Heart left ventricle (tissue), 16 donors: ENCODE measurements at regions not wholly inside any gene's neighbourhood (a gene's known extent, or its start where the extent isn't known, plus 50 kb on each side); places are given as distances from the start of the nearest gene placed in this dataset.

Experiments used
- ATAC-seq, 4 donors: fragments of 200-7000 bp; cut with Tn5 transposase; one replicate each; pipeline ENCODE4 v1.9.1; 2020 to 2022; ENCODE audit warnings: moderate library complexity in 4 of 4, mild to moderate bottlenecking in 3 of 4, moderate number of reproducible peaks in 1 of 4
- DNase-seq, 5 donors: peaks; one replicate each; pipeline ENCODE4 v3.0.0-alpha.2; 2020
- H3K27ac ChIP-seq, 12 donors: fragments of 200-600 bp; sonication (generic) in 4 of 12; one replicate each; pipeline versions ENCODE4 v1.5.0 to v1.8.0; 2016 to 2022; ENCODE audit warnings: mild to moderate bottlenecking in 2 of 12
- H3K27me3 ChIP-seq, 9 donors: fragments of 200-600 bp; sonication (generic) in 2 of 9; one replicate each; pipeline versions ENCODE4 v1.5.1 to v1.8.0; 2016 to 2022; ENCODE audit warnings: mild to moderate bottlenecking in 3 of 9
- H3K36me3 ChIP-seq, 9 donors: fragments of 200-600 bp; sonication (generic) in 2 of 9; one replicate each; pipeline versions ENCODE4 v1.5.0 to v1.8.0; 2018 to 2022; ENCODE audit warnings: mild to moderate bottlenecking in 2 of 9
- H3K4me1 ChIP-seq, 12 donors: fragments of 200-600 bp; sonication (generic) in 4 of 12; one replicate each; pipeline versions ENCODE4 v1.5.0 to v1.8.0; 2016 to 2022; ENCODE audit warnings: mild to moderate bottlenecking in 3 of 12
- H3K4me3 ChIP-seq, 12 donors: fragments of 200-600 bp; sonication (generic) in 4 of 12; one replicate each; pipeline versions ENCODE4 v1.5.0 to v1.8.0; 2017 to 2022; ENCODE audit warnings: mild to moderate bottlenecking in 9 of 12, moderate library complexity in 4 of 12
- H3K9me3 ChIP-seq, 12 donors: fragments of 200-600 bp; sonication (generic) in 4 of 12; one replicate each; pipeline versions ENCODE4 v1.5.0 to v1.8.0; 2016 to 2022; ENCODE audit warnings: mild to moderate bottlenecking in 1 of 12
- CTCF ChIP-seq, 12 donors: fragments of 200-600 bp; sonication (generic) in 4 of 12; IDR thresholded peaks; one replicate each; pipeline versions ENCODE4 v1.5.0 to v1.8.0; 2018 to 2022; ENCODE audit warnings: antibody characterized with exemption in 12 of 12, mild to moderate bottlenecking in 5 of 12
- POLR2A ChIP-seq, 2 donors: fragments of 450-650 bp; IDR thresholded peaks; one replicate each; pipeline ENCODE4 v1.6.1; 2017; ENCODE audit warnings: antibody characterized with exemption in 2 of 2, mild to moderate bottlenecking in 2 of 2, moderate library complexity in 2 of 2
- WGBS, 4 donors: extraction: QIAGEN DNeasy Blood & Tissue Kit in 2 of 4; methylation state at CpG; one replicate each; pipeline versions ENCODE4 v1.1.5 to v1.1.7; 2013 to 2018; 5-methylcytosine and 5-hydroxymethylcytosine counted together
- intact Hi-C, 10 donors: fragments of 100-400 bp; cut with DNase I; formaldehyde crosslinking; loops; one replicate each; pipeline versions ENCODE4 v1.11.1 to v1.14.2; 2022
- donor health status: ischemic (EF 13 %, LVEDD 7.1; RV severe dilation, severe dysfunction).
- donor health status: healthy with polysubstance abuse.
- donor health status: DM: no; HTN: yes; CAD: no.
- donor health status: DM: no; HTN: no; CAD: no.
- donor health status: ischemic (EF 25% LVEDD 6.9; RV normal size, moderate dysfunction).
- donor health status: ischemic (EF 25% LVEDD 5.7; RV mildly dilated, moderate dysfunction).
- donor health status: healthy.
- donor health status: DM: yes; HTN: yes; CAD: no.
- donor health status: ischemic (EF 35%, LVEDD 5.7; RV mildly dilated, moderate dysfunction).
- donor health status: nonischemic (EF 11% LVEDD 7.7; RV severe dilation, severe dysfunction).
- donor health status: DM: yes; HTN: yes; CAD: no.
- donor health status: PGD.
- donor health status: ischemic (EF 29% LVEDD 5.4; RV normal size, mild dysfunction).
- donor health status: nonischemic (EF 23%, LVEDD 6.1; RV moderate dilation, normal function).

DNA sequence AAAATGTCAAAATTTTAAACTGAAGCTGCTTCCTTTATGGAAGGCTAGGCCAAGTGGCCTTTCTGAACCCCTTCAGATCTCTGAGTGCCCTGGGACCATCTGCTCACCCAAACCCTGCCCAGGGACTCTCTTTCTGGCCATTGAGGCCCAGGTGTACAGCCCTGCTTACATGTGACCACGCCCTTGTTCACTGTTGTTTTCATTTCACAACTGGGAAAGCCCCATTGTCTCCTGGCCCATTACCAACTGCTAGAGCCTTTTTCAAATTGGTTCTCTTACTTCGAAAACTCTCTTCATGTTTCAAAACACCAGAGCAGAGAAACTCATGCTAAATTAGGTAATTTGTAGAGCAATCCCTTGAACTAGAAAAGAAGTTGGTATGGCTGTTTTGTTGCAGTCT, 219.5 kb upstream of the TANK start:
- 61 to 84% (median 70%) methylated on average over 2 of the region's 2 CpGs for WGBS, 4 donors
- no peak for ATAC-seq
- intact Hi-C loops = no loop called here

GRCh38 chr2:160941290-160941846, 218.9 kb upstream of the TANK start:
- TF ChIP-seq CTCF (IDR thresholded peaks at IDR 0.05) (no peak), POLR2A (IDR thresholded peaks at IDR 0.05) (no peak)
- ATAC-seq (no peak), DNase-seq (no peak)
- H3K27me3 ChIP-seq = no peaks in the 10 kb centered on the region
- H3K4me1 ChIP-seq = peaks cover 0 to 12% (median 5%) of the 10 kb centered on the region in 12 donors
- H3K27ac ChIP-seq = no peak overlapping the region
- intact Hi-C loops = no loop called here
- H3K4me3 ChIP-seq = no peak overlapping the region
- no peaks in the 10 kb centered on the region for H3K36me3 ChIP-seq
- 39 to 50% (median 47%) methylated on average over 1 of the region's 1 CpG for WGBS, 4 donors
- H3K9me3 ChIP-seq = no peaks in the 10 kb centered on the region

More for the DNA sequence above, 219.5 kb upstream of the TANK start:
- Histone ChIP-seq H3K27ac (no peak overlapping the region), H3K4me3 (no peak overlapping the region), H3K9me3 (no peaks in the 10 kb centered on the region), H3K4me1 (peaks cover 0 to 12% (median 5%) of the 10 kb centered on the region in 12 donors), H3K36me3 (no peaks in the 10 kb centered on the region), H3K27me3 (no peaks in the 10 kb centered on the region)
- TF ChIP-seq CTCF (IDR thresholded peaks at IDR 0.05) (no peak), POLR2A (IDR thresholded peaks at IDR 0.05) (no peak)
- DNase-seq = no peak

GRCh38 chr2:160942476-160943142, 217.6 kb upstream of the TANK start:
- H3K4me1 ChIP-seq = peaks cover 0 to 12% (median 5%) of the 10 kb centered on the region in 12 donors
- H3K36me3 ChIP-seq = no peaks in the 10 kb centered on the region
- WGBS, 4 donors = 75 to 86% (median 80%) methylated on average over 10 of the region's 10 CpGs
- no peaks in the 10 kb centered on the region for H3K9me3 ChIP-seq
- no peak for ATAC-seq
- no peak for TF ChIP-seq CTCF (IDR thresholded peaks at IDR 0.05)
- no peak for TF ChIP-seq POLR2A (IDR thresholded peaks at IDR 0.05)
- intact Hi-C loops = no loop called here
- no peaks in the 10 kb centered on the region for H3K27me3 ChIP-seq
- no peak overlapping the region for H3K4me3 ChIP-seq
- no peak for DNase-seq
- H3K27ac ChIP-seq = no peak overlapping the region

GRCh38 chr2:160943414-160943813, 216.8 kb upstream of the TANK start:
- Histone ChIP-seq H3K4me1 (peaks cover 0 to 12% (median 5%) of the 10 kb centered on the region in 12 donors), H3K36me3 (no peaks in the 10 kb centered on the region), H3K27ac (no peak overlapping the region), H3K27me3 (no peaks in the 10 kb centered on the region), H3K9me3 (no peaks in the 10 kb centered on the region), H3K4me3 (no peak overlapping the region)
- DNase-seq = no peak
- intact Hi-C loops = no loop called here
- 89 to 93% (median 91%) methylated on average over 3 of the region's 3 CpGs for WGBS, 4 donors
- no peak for ATAC-seq
- TF ChIP-seq CTCF (IDR thresholded peaks at IDR 0.05) (no peak), POLR2A (IDR thresholded peaks at IDR 0.05) (no peak)
